Activated CD8-positive, alpha-beta memory T cell treated with anti-CD3 and anti-CD28 coated beads, Interleukin-2, amount 10 ng/mL, durations not matched to agents 7 days and 5 days (primary cell): ENCODE measurements at regions not wholly inside any gene's neighbourhood (a gene's known extent, or its start where the extent isn't known, plus 50 kb on each side); places are given as distances from the start of the nearest gene placed in this dataset.

Experiments
- ATAC-seq: fragments of 150-1000 bp; cut with Tn5 transposase; one replicate; pipeline ENCODE4 v1.10.0; 2021; ENCODE audit warnings: moderate library complexity
- CTCF ChIA-PET: fragments of 350-600 bp; sonication (Branson Sonifier 250); formaldehyde crosslinking; loops from one replicate; lab custom pipeline; 2021; ENCODE audit warnings: antibody characterized with exemption; lab: Charles Lee
- DNase-seq: peaks from one replicate; pipeline ENCODE4 v3.0.0-alpha.2; 2020
- H3K27ac Mint-ChIP-seq: one replicate; pipeline ENCODE4 v1.8.0; 2021; ENCODE audit warnings: mild to moderate bottlenecking, mixed read lengths
- H3K27me3 Mint-ChIP-seq: one replicate; pipeline ENCODE4 v1.8.0; 2021; ENCODE audit warnings: mixed read lengths
- H3K36me3 Mint-ChIP-seq: one replicate; pipeline ENCODE4 v1.8.0; 2021; ENCODE audit warnings: mild to moderate bottlenecking, mixed read lengths
- H3K4me1 Mint-ChIP-seq: one replicate; pipeline ENCODE4 v1.8.0; 2021; ENCODE audit warnings: mixed read lengths
- H3K4me3 Mint-ChIP-seq: one replicate; pipeline ENCODE4 v1.8.0; 2021; ENCODE audit warnings: mild to moderate bottlenecking, moderate library complexity, mixed read lengths
- H3K9me3 Mint-ChIP-seq: one replicate; pipeline ENCODE4 v1.8.0; 2022; ENCODE audit warnings: low read depth, mixed read lengths

- Mint-ChIP-seq H3K9me3 (no peaks in the 10 kb centered on the region), H3K36me3 (no peaks in the 10 kb centered on the region), H3K4me3 (no peak overlapping the region), H3K27ac (no peak overlapping the region), H3K4me1 (peaks cover 9% of the 10 kb centered on the region), H3K27me3 (peaks cover 3% of the 10 kb centered on the region)
- CTCF ChIA-PET, result no interaction called here
- ATAC-seq, result no peak
- no peak for DNase-seq
Measured at GRCh38 chr13:75231235-75231634, 250.7 kb downstream of the TBC1D4 start.

- Mint-ChIP-seq H3K36me3 (no peaks in the 10 kb centered on the region), H3K4me1 (peaks cover 9% of the 10 kb centered on the region), H3K4me3 (no peak overlapping the region), H3K27me3 (peaks cover 3% of the 10 kb centered on the region), H3K27ac (no peak overlapping the region), H3K9me3 (no peaks in the 10 kb centered on the region)
- no peak for DNase-seq
- CTCF ChIA-PET, result no interaction called here
- peak; percentile 45 for ATAC-seq
Measured at GRCh38 chr13:75226733-75227435, 255.1 kb downstream of the TBC1D4 start.

- no peak for ATAC-seq
- no peak for DNase-seq
- Mint-ChIP-seq H3K9me3 (no peaks in the 10 kb centered on the region), H3K4me1 (peaks cover 9% of the 10 kb centered on the region), H3K27ac (no peak overlapping the region), H3K36me3 (no peaks in the 10 kb centered on the region), H3K4me3 (no peak overlapping the region), H3K27me3 (peaks cover 3% of the 10 kb centered on the region)
- CTCF ChIA-PET, result no interaction called here
Measured at GRCh38 chr13:75226092-75226491, 255.9 kb downstream of the TBC1D4 start.

GRCh38 chr13:75225288-75226032 lies 256.5 kb downstream of the TBC1D4 start:
- peaks cover 9% of the 10 kb centered on the region for H3K4me1 Mint-ChIP-seq
- H3K9me3 Mint-ChIP-seq, result no peaks in the 10 kb centered on the region
- CTCF ChIA-PET, result no interaction called here
- H3K27ac Mint-ChIP-seq, result no peak overlapping the region
- peaks cover 8% of the 10 kb centered on the region for H3K27me3 Mint-ChIP-seq
- ATAC-seq (no peak), DNase-seq (no peak)
- H3K4me3 Mint-ChIP-seq, result no peak overlapping the region
- H3K36me3 Mint-ChIP-seq, result no peaks in the 10 kb centered on the region

- no peak for DNase-seq
- H3K9me3 Mint-ChIP-seq, result no peaks in the 10 kb centered on the region
- no peaks in the 10 kb centered on the region for H3K36me3 Mint-ChIP-seq
- H3K4me3 Mint-ChIP-seq, result no peak overlapping the region
- H3K27me3 Mint-ChIP-seq, result peaks cover 5% of the 10 kb centered on the region
- H3K4me1 Mint-ChIP-seq, result peaks cover 17% of the 10 kb centered on the region
- H3K27ac Mint-ChIP-seq, result no peak overlapping the region
- ATAC-seq, result no peak
- CTCF ChIA-PET, result no interaction called here
Measured at GRCh38 chr13:75224053-75224742, 257.8 kb downstream of the TBC1D4 start.

- no peak overlapping the region for H3K27ac Mint-ChIP-seq
- no peak overlapping the region for H3K4me3 Mint-ChIP-seq
- H3K36me3 Mint-ChIP-seq, result no peaks in the 10 kb centered on the region
Measured at GRCh38 chr13:75222031-75222430, 259.9 kb downstream of the TBC1D4 start.

GRCh38 chr13:75220861-75221260 lies 261.1 kb downstream of the TBC1D4 start:
- Mint-ChIP-seq H3K4me3 (no peak overlapping the region), H3K36me3 (no peaks in the 10 kb centered on the region), H3K4me1 (peaks cover 8% of the 10 kb centered on the region), H3K27ac (no peak overlapping the region), H3K9me3 (no peaks in the 10 kb centered on the region), H3K27me3 (peaks cover 17% of the 10 kb centered on the region)
- no peak for ATAC-seq
- CTCF ChIA-PET, result interaction anchor here (2.2 kb wide), 1 partner anchor 11 kb away, joined by 6 read pairs; no protein-coding TSS in a partner anchor
- no peak for DNase-seq

More at GRCh38 chr13:75222031-75222430, 259.9 kb downstream of the TBC1D4 start:
- H3K27me3 Mint-ChIP-seq, result peaks cover 15% of the 10 kb centered on the region
- CTCF ChIA-PET, result no interaction called here
- no peaks in the 10 kb centered on the region for H3K9me3 Mint-ChIP-seq
- no peak for ATAC-seq
- peaks cover 15% of the 10 kb centered on the region for H3K4me1 Mint-ChIP-seq
- no peak for DNase-seq

- Mint-ChIP-seq H3K36me3 (no peaks in the 10 kb centered on the region), H3K9me3 (no peaks in the 10 kb centered on the region), H3K27me3 (peaks cover 21% of the 10 kb centered on the region), H3K4me3 (no peak overlapping the region), H3K4me1 (peaks cover 8% of the 10 kb centered on the region), H3K27ac (no peak overlapping the region)
- DNase-seq (no peak), ATAC-seq (no peak)
- CTCF ChIA-PET, result interaction anchor here (1.0 to 2.2 kb wide), 21 partner anchors 9 to 1452 kb away, joined by 3 to 14 read pairs (median 5); no protein-coding TSS in a partner anchor
Measured at GRCh38 chr13:75220238-75220542, 261.8 kb downstream of the TBC1D4 start.

GRCh38 chr13:75219479-75220237 lies 262.3 kb downstream of the TBC1D4 start:
- H3K9me3 Mint-ChIP-seq, result no peaks in the 10 kb centered on the region
- peaks cover 8% of the 10 kb centered on the region for H3K4me1 Mint-ChIP-seq
- no peak overlapping the region for H3K27ac Mint-ChIP-seq
- CTCF ChIA-PET, result interaction anchor here (0.5 to 2.2 kb wide), 27 partner anchors 8 to 1452 kb away, joined by 3 to 14 read pairs (median 4); no protein-coding TSS in a partner anchor
- H3K4me3 Mint-ChIP-seq, result peak overlapping the region; percentile 12
- no peaks in the 10 kb centered on the region for H3K36me3 Mint-ChIP-seq
- DNase-seq, result peak; percentile 84
- ATAC-seq, result peak; percentile 98
- peaks cover 23% of the 10 kb centered on the region for H3K27me3 Mint-ChIP-seq

- no peaks in the 10 kb centered on the region for H3K36me3 Mint-ChIP-seq
- CTCF ChIA-PET, result no interaction called here
- H3K4me3 Mint-ChIP-seq, result no peak overlapping the region
- ATAC-seq (no peak), DNase-seq (no peak)
- H3K27me3 Mint-ChIP-seq, result peaks cover 24% of the 10 kb centered on the region
- peaks cover 8% of the 10 kb centered on the region for H3K4me1 Mint-ChIP-seq
- H3K9me3 Mint-ChIP-seq, result no peaks in the 10 kb centered on the region
- no peak overlapping the region for H3K27ac Mint-ChIP-seq
Measured at GRCh38 chr13:75217949-75218348, 264.0 kb downstream of the TBC1D4 start.

GRCh38 chr13:75216038-75216437 lies 265.9 kb downstream of the TBC1D4 start:
- H3K4me1 Mint-ChIP-seq, result peaks cover 8% of the 10 kb centered on the region
- CTCF ChIA-PET, result no interaction called here
- no peak overlapping the region for H3K4me3 Mint-ChIP-seq
- no peaks in the 10 kb centered on the region for H3K9me3 Mint-ChIP-seq
- DNase-seq (no peak), ATAC-seq (no peak)
- H3K27me3 Mint-ChIP-seq, result peaks cover 24% of the 10 kb centered on the region
- no peaks in the 10 kb centered on the region for H3K36me3 Mint-ChIP-seq
- H3K27ac Mint-ChIP-seq, result no peak overlapping the region

GRCh38 chr13:75214846-75215245 lies 267.1 kb downstream of the TBC1D4 start:
- CTCF ChIA-PET, result no interaction called here
- no peaks in the 10 kb centered on the region for H3K36me3 Mint-ChIP-seq
- H3K4me1 Mint-ChIP-seq, result peaks cover 5% of the 10 kb centered on the region
- ATAC-seq, result no peak
- H3K4me3 Mint-ChIP-seq, result no peak overlapping the region
- no peak overlapping the region for H3K27ac Mint-ChIP-seq
- H3K27me3 Mint-ChIP-seq, result peaks cover 19% of the 10 kb centered on the region
- DNase-seq, result no peak
- H3K9me3 Mint-ChIP-seq, result no peaks in the 10 kb centered on the region

GRCh38 chr13:75202981-75203380 lies 279.0 kb downstream of the TBC1D4 start:
- CTCF ChIA-PET, result interaction anchor here (2.3 kb wide), 1 partner anchor 16 kb away, joined by 9 read pairs; no protein-coding TSS in a partner anchor
- no peak for DNase-seq
- no peak for ATAC-seq
- no peaks in the 10 kb centered on the region for H3K4me1 Mint-ChIP-seq
- no peaks in the 10 kb centered on the region for H3K36me3 Mint-ChIP-seq
- H3K27me3 Mint-ChIP-seq, result peaks cover 20% of the 10 kb centered on the region
- H3K9me3 Mint-ChIP-seq, result no peaks in the 10 kb centered on the region
- no peak overlapping the region for H3K4me3 Mint-ChIP-seq
- H3K27ac Mint-ChIP-seq, result no peak overlapping the region
